Esophagus muscularis mucosa (tissue), 4 donors: ENCODE measurements at regions not wholly inside any gene's neighbourhood (a gene's known extent, or its start where the extent isn't known, plus 50 kb on each side); places are given as distances from the start of the nearest gene placed in this dataset.

ENCODE experiments used
- DNase-seq: peaks from one replicate; pipeline ENCODE4 v3.0.0-alpha.2; 2017; ENCODE audit errors: extremely low spot score
- H3K27ac ChIP-seq, 4 donors: fragments of 200-600 bp; sonication (generic); replicated peaks in 1 of 4; 1 replicate in 3 of 4; 2 replicates in 1 of 4; pipeline ENCODE4 v1.5.1; 2016 to 2019; ENCODE audit warnings: mild to moderate bottlenecking in 1 of 4
- H3K27me3 ChIP-seq, 4 donors: fragments of 200-600 bp; sonication (generic); one replicate each; pipeline versions ENCODE4 v1.5.1 to v1.6.0; 2016 to 2019
- H3K36me3 ChIP-seq, 4 donors: fragments of 200-600 bp; sonication (generic); one replicate each; pipeline ENCODE4 v1.5.1; 2016 to 2019
- H3K4me1 ChIP-seq, 4 donors: fragments of 200-600 bp; sonication (generic); one replicate each; pipeline ENCODE4 v1.5.1; 2016 to 2019
- H3K4me3 ChIP-seq, 4 donors: fragments of 200-600 bp; sonication (generic); 1 replicate in 2 of 4; 2 replicates in 2 of 4; pipeline ENCODE4 v1.5.1; 2016 to 2019; ENCODE audit warnings: mild to moderate bottlenecking in 4 of 4, moderate library complexity in 1 of 4
- H3K9me3 ChIP-seq, 4 donors: fragments of 200-600 bp; sonication (generic); 1 replicate in 3 of 4; 2 replicates in 1 of 4; pipeline ENCODE4 v1.5.1; 2016 to 2019
- CTCF ChIP-seq, 3 experiments: fragments of 200-600 bp in 2 of 3; fragments of 450-650 bp in 1 of 3; sonication (generic) in 2 of 3; IDR thresholded peaks; one replicate each; pipeline ENCODE4 v1.5.1; 2017 to 2019; ENCODE audit warnings: antibody characterized with exemption in 3 of 3, mild to moderate bottlenecking in 2 of 3, moderate library complexity in 1 of 3
- EP300 ChIP-seq: sonication (generic); formaldehyde crosslinking; IDR thresholded peaks from one replicate; pipeline ENCODE4 v1.6.1; 2017; ENCODE audit warnings: antibody characterized with exemption
- POLR2A ChIP-seq: fragments of 450-650 bp; IDR thresholded peaks from one replicate; pipeline ENCODE4 v1.6.1; 2017; ENCODE audit warnings: antibody characterized with exemption, moderate library complexity, mild to moderate bottlenecking, low read depth
- POLR2AphosphoS5 ChIP-seq, 2 donors: sonication (generic); formaldehyde crosslinking; IDR thresholded peaks; one replicate each; pipeline ENCODE4 v1.6.1; 2017; ENCODE audit warnings: antibody characterized with exemption in 2 of 2
- WGBS: methylation state at CpG from one replicate; pipeline ENCODE4 v1.1.5; 2018; 5-methylcytosine and 5-hydroxymethylcytosine counted together
- intact Hi-C: fragments of 100-400 bp; cut with DNase I; formaldehyde crosslinking; loops from one replicate; pipeline ENCODE4 v1.15.1; 2023

GRCh38 chr14:22012452-22012851, 338.8 kb upstream of the OR4E1 start:
- no peaks in the 10 kb centered on the region for H3K36me3 ChIP-seq
- peaks cover 0 to 15% (median 5%) of the 10 kb centered on the region in 4 donors for H3K4me1 ChIP-seq
- intact Hi-C loops = no loop called here
- WGBS = 83% methylated on average over 1 of the region's 3 CpGs
- H3K4me3 ChIP-seq = no peak overlapping the region
- peak overlapping the region in 3 of 4 donors; percentile 27 to 63 (median 59) for H3K27ac ChIP-seq
- TF ChIP-seq POLR2AphosphoS5 (IDR thresholded peaks at IDR 0.05) (no peak), POLR2A (no peak), EP300 (no peak), CTCF (IDR thresholded peaks at IDR 0.05) (no peak)
- no peak for DNase-seq
- no peaks in the 10 kb centered on the region for H3K27me3 ChIP-seq
- H3K9me3 ChIP-seq = peaks cover 0 to 7% (median 0%) of the 10 kb centered on the region in 4 donors

DNA sequence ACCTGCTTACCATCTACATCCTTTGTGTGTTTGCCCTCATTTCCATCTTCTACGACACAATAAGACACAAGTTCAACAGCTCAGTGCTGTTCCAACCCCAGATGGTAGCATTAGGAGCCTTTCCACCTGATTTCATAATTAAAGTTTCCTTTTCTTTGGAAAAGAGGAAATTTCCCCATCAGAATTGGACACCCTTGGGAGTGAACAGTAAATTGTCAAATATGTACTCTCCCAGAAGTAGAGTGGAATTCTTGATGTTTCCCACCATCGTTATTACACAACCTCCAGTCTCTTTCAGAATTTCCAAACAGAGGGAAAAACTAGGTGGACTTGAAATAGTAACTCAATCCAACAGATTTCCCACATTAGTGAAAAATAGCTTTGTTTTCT, 337.6 kb upstream of the OR4E1 start:
- no peak overlapping the region for H3K4me3 ChIP-seq
- no peaks in the 10 kb centered on the region for H3K36me3 ChIP-seq
- intact Hi-C loops = no loop called here
- no peak for DNase-seq
- TF ChIP-seq POLR2A (no peak), EP300 (no peak), CTCF (IDR thresholded peaks at IDR 0.05) (no peak), POLR2AphosphoS5 (IDR thresholded peaks at IDR 0.05) (no peak)
- H3K27ac ChIP-seq = peak overlapping the region; percentile 56 to 67 (median 61)
- whole genome bisulfite sequencing = 86% methylated on average over 2 of the region's 2 CpGs
- no peaks in the 10 kb centered on the region for H3K27me3 ChIP-seq
- peaks cover 0 to 10% (median 0%) of the 10 kb centered on the region in 4 donors for H3K9me3 ChIP-seq
- H3K4me1 ChIP-seq = peaks cover 0 to 15% (median 5%) of the 10 kb centered on the region in 4 donors

- H3K36me3 ChIP-seq = no peaks in the 10 kb centered on the region
- intact Hi-C loops = no loop called here
- peak in 1 of 2 donors; percentile 24 for TF ChIP-seq POLR2AphosphoS5 (IDR thresholded peaks at IDR 0.05)
- no peak for TF ChIP-seq POLR2A
- WGBS = 57% methylated on average over 2 of the region's 2 CpGs
- DNase-seq = no peak
- no peak overlapping the region for H3K4me3 ChIP-seq
- peaks cover 0 to 15% (median 5%) of the 10 kb centered on the region in 4 donors for H3K4me1 ChIP-seq
- H3K9me3 ChIP-seq = peaks cover 0 to 10% (median 0%) of the 10 kb centered on the region in 4 donors
- no peaks in the 10 kb centered on the region for H3K27me3 ChIP-seq
- H3K27ac ChIP-seq = peak overlapping the region; percentile 56 to 67 (median 58)
Observed at GRCh38 chr14:22010545-22011252, 337.1 kb upstream of the OR4E1 start.

DNA sequence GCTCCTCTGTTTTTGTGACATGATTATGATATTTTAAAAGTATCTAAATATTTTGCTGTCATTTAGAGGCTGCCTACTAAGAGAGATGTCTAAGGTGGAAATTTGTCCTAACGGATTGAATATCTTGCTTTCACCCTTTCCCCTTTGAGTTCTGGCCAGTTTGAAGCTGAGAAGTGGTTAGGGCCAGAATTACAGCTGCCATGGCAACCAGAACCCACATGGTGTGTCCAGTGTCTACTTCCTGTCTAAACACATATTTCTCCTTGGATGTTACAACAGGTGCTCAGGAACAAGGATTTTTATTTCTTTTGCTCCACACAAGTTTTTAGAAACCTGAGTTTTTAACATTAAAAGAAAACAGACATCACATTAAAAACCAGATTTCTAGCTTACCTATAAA, 335.1 kb upstream of the OR4E1 start:
- Histone ChIP-seq H3K27ac (peak overlapping the region in 2 of 4 donors; percentile 58 to 59), H3K9me3 (peaks cover 0 to 10% (median 0%) of the 10 kb centered on the region in 4 donors), H3K4me3 (no peak overlapping the region), H3K27me3 (no peaks in the 10 kb centered on the region), H3K4me1 (peaks cover 0 to 15% (median 5%) of the 10 kb centered on the region in 4 donors), H3K36me3 (no peaks in the 10 kb centered on the region)
- intact Hi-C loops = no loop called here
- TF ChIP-seq POLR2A = no peak
- 32% methylated on average over 1 of the region's 1 CpG for WGBS
- DNase-seq = no peak

DNA sequence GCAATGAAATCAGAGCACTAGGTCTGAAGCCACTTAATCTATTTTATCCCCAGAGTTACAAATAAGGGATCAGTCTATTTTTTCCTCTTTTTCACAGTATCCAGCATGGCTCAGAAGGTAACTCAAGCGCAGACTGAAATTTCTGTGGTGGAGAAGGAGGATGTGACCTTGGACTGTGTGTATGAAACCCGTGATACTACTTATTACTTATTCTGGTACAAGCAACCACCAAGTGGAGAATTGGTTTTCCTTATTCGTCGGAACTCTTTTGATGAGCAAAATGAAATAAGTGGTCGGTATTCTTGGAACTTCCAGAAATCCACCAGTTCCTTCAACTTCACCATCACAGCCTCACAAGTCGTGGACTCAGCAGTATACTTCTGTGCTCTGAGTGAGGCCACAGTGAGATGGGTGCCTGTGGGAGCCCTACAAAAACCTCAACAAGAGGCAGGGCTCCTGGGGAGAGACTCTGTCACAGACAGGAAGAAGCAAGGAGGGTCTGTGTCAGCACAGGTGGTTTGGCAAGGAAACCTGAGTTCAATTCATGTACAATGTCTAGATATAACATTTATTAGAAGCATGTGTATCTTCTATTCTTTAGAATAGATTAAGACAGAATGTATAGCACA, 334.3 kb upstream of the OR4E1 start:
- no peak for DNase-seq
- Histone ChIP-seq H3K36me3 (no peaks in the 10 kb centered on the region), H3K27me3 (no peaks in the 10 kb centered on the region), H3K4me3 (no peak overlapping the region), H3K27ac (no peak overlapping the region), H3K9me3 (peaks cover 0 to 10% (median 0%) of the 10 kb centered on the region in 4 donors), H3K4me1 (peaks cover 0 to 15% (median 5%) of the 10 kb centered on the region in 4 donors)
- WGBS = 91% methylated on average over 6 of the region's 6 CpGs
- TF ChIP-seq EP300 = no peak
- no peak for TF ChIP-seq POLR2A
- TF ChIP-seq POLR2AphosphoS5 (IDR thresholded peaks at IDR 0.05) = no peak
- no peak for TF ChIP-seq CTCF (IDR thresholded peaks at IDR 0.05)
- intact Hi-C loops = no loop called here
